ENCODE measurements at regions not wholly inside any gene's neighbourhood (a gene's known extent, or its start where the extent isn't known, plus 50 kb on each side); places are given as distances from the start of the nearest gene placed in this dataset.

- no peak overlapping the region for H3K4me3 ChIP-seq (ENCODE audit: low read depth, low read length)
- ChIA-PET CTCF (no interaction called here), POLR2A (no interaction called here)
- DNase-seq (ENCODE audit: low read depth) = no peak
- H3K36me3 ChIP-seq (ENCODE audit: control insufficient read depth, insufficient read depth, low read length) = no peaks in the 10 kb centered on the region
- no peak for TF ChIP-seq CTCF (IDR thresholded peaks at IDR 0.05; ENCODE audit: insufficient read depth, low read depth, low read length)
- H3K27me3 ChIP-seq (ENCODE audit: control insufficient read depth, insufficient read depth, low read length) = no peaks in the 10 kb centered on the region
Measured at GRCh38 chr16:51731160-51731559, 580.1 kb upstream of the SALL1 start.

- DNase-seq (ENCODE audit: low read depth) = no peak
- H3K4me3 ChIP-seq (ENCODE audit: low read depth, low read length) = no peak overlapping the region
- no peaks in the 10 kb centered on the region for H3K27me3 ChIP-seq (ENCODE audit: control insufficient read depth, insufficient read depth, low read length)
- POLR2A ChIA-PET = no interaction called here
- TF ChIP-seq CTCF (IDR thresholded peaks at IDR 0.05; ENCODE audit: insufficient read depth, low read depth, low read length) = no peak
- H3K36me3 ChIP-seq (ENCODE audit: control insufficient read depth, insufficient read depth, low read length) = no peaks in the 10 kb centered on the region
- CTCF ChIA-PET = no interaction called here
Measured at GRCh38 chr16:51723036-51723724, 572.1 kb upstream of the SALL1 start.

GRCh38 chr16:51722467-51722866 is 571.4 kb upstream of the SALL1 start:
- Histone ChIP-seq H3K4me3 (ENCODE audit: low read depth, low read length) (no peak overlapping the region), H3K27me3 (ENCODE audit: control insufficient read depth, insufficient read depth, low read length) (no peaks in the 10 kb centered on the region), H3K36me3 (ENCODE audit: control insufficient read depth, insufficient read depth, low read length) (no peaks in the 10 kb centered on the region)
- DNase-seq (ENCODE audit: low read depth) = no peak
- CTCF ChIA-PET = no interaction called here
- POLR2A ChIA-PET = no interaction called here
- TF ChIP-seq CTCF (IDR thresholded peaks at IDR 0.05; ENCODE audit: insufficient read depth, low read depth, low read length) = no peak

- no peak for DNase-seq (ENCODE audit: low read depth)
- no peak for TF ChIP-seq CTCF (IDR thresholded peaks at IDR 0.05; ENCODE audit: insufficient read depth, low read depth, low read length)
- ChIA-PET POLR2A (no interaction called here), CTCF (no interaction called here)
- no peak overlapping the region for H3K4me3 ChIP-seq (ENCODE audit: low read depth, low read length)
- no peaks in the 10 kb centered on the region for H3K27me3 ChIP-seq (ENCODE audit: control insufficient read depth, insufficient read depth, low read length)
- no peaks in the 10 kb centered on the region for H3K36me3 ChIP-seq (ENCODE audit: control insufficient read depth, insufficient read depth, low read length)
Measured at GRCh38 chr16:51719376-51719775, 568.3 kb upstream of the SALL1 start.

GRCh38 chr16:51716195-51716594 is 565.1 kb upstream of the SALL1 start:
- ChIA-PET CTCF (no interaction called here), POLR2A (no interaction called here)
- Histone ChIP-seq H3K36me3 (ENCODE audit: control insufficient read depth, insufficient read depth, low read length) (no peaks in the 10 kb centered on the region), H3K4me3 (ENCODE audit: low read depth, low read length) (no peak overlapping the region), H3K27me3 (ENCODE audit: control insufficient read depth, insufficient read depth, low read length) (no peaks in the 10 kb centered on the region)
- no peak for TF ChIP-seq CTCF (IDR thresholded peaks at IDR 0.05; ENCODE audit: insufficient read depth, low read depth, low read length)
- no peak for DNase-seq (ENCODE audit: low read depth)

All from BJ (cell line).